HG03045 (cell line): ENCODE measurements at regions not wholly inside any gene's neighbourhood (a gene's known extent, or its start where the extent isn't known, plus 50 kb on each side); places are given as distances from the start of the nearest gene placed in this dataset.

ENCODE experiments used
- ATAC-seq: cut with Tn5 transposase; IDR thresholded peaks from one replicate; pipeline ENCODE4 v1.9.1; 2021; ENCODE audit warnings: mild to moderate bottlenecking, moderate library complexity; ENCODE audit not compliant: unreplicated experiment

DNA sequence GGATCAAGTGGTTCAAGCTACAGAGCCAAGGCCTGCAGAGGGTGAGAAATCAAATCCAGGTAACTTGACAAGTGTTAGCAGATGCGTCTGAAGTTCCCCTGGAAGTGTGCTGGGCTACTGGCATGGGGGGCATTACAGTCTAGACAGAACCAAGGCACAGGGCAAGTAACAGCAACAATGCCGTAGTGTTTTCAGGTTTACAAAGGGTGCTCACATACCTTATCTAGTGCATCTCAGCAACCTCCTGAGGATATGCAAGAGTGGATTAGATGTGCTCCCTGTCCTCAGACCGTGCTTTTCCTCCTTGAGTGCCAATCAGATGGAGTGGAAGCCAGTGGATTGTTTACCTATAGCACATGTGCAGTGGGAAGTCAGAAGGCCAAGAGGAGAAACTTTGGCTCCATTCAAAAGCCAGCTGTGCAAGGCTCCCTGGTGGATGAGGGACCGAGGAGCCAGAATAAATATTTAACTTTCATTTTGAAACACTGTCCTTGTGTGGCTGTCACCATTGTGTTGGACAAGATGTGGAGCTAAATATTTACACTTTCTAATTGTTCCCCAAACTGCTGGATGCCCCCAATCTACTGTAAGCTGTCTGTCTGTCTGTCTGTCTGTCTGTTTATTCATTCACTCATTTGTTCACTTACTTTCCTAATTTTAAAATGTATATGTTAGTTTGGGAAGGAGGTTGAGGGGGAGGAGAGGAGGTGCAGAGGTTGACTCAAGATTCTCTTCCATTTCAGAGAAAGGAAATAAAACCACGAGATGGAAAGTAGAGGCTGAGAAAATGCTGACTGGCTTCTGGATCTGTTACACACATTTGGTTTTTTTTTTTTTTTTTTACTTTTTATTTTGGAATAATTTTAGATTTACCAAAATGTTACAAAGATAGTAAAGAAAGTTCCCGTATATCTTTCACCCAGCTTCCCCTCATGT is 184.0 kb upstream of the PARP11 start:
- ATAC-seq, result no peak

DNA sequence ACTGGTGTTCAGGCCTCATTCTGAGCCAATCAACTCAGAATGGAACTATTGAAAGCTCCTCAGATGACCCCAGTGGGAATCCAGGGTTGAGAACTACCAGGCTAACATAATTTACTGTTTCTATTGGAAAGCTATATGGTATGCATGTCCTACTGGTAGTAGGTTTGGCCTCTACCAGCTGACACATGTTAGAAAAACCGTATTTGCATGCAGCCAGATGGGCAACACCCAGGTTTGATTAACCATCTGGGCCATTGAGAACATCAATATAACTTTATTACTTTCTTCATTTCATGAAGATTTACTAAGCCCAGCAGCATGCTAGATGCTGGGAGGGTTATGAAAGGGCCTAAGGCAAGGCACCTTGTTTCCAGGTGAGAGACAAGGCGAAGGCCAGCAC is 181.4 kb upstream of the PARP11 start:
- no peak for ATAC-seq

DNA sequence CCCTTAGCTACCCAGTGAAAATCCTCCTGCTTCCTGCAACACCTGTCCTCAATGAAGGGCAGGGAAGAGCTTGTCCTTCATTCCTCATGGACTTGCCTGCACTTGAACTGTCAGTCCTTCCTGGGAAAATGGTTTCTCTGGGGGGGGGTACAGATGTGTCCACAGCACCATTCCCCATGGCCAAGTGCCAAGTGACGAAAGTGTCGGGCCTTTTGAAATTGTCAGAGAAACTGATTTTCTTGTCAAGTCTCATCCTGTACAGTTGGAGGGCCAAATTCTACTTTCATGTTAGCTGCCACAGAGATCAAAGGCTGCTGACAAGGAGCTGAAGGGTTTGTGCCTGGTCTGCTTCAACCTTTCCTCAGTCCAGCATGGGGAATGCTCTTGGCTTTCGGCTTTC is 179.5 kb upstream of the PARP11 start:
- no peak for ATAC-seq

DNA sequence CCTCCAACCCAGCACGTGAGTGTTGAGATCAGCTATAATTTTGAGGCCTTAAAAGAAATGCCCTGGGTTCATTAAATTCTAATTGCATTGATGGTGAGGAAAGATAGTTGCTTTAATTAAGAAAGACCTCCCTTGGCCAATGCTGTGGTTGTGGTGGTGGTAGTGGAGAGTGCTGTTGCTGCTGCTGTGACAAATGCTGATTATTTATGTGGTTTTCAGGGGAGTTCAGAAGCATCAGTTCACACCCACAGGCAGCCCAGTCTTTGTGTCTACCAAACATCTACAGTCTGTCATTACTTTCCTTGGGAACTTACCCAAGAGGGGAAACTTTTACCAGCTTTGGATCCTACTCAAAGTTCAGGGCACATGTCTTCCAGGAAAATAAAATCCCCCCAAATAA is 178.4 kb upstream of the PARP11 start:
- no peak for ATAC-seq

DNA sequence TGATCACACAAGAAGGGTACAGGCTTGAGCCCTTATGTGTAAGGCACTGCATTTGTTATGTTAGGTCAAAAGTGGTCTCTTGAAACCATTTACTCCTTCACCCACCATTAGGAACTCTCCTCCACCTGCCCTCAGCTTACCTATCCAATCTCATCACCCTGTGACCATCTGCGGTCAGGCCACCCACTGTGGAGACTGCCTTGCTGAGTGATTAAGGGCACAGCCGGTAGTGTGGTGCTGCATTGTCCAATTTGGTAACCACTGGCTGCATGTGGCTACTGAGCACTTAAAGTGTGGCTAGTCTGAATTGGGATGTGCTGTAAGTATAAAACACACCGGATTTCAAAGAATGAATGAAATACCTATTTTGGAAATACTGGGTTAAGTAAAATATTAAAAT is 177.1 kb upstream of the PARP11 start:
- ATAC-seq, result no peak

DNA sequence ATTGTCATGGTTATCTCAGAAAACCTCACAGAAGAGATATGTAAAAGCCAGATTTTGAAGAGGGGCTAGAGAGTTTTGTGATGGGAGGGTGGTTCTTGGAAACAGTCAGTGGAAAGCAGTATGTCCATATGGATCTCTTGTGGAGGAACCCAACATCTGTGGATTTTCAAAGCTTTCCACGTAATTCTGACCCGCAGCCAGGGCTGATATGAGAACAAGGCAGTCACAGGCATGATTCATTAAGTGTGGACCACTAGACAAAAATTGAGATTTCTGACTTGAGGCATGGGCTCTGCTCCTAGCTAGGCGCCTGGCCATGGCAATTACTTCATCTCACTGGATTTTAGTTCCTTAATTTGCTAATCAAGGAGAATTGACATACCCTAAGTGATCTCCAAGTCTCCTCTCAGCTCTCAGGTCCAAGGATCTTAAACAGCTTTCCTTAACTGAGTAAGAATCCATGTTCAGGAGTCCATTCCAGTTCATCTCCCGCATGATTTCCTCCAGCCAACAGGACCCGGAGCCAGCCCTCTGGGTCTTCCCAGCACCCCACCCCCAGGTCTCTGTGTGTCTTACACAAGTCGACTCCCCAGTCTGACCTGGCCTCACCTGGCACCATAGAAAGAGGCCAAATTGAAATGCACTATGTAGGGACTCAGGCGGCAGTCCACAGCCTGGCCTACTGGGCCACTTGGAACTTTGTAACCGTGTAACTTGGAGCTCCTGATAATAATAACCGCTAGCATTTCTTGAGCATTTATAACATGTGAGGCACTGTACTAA is 176.3 kb upstream of the PARP11 start:
- no peak for ATAC-seq

DNA sequence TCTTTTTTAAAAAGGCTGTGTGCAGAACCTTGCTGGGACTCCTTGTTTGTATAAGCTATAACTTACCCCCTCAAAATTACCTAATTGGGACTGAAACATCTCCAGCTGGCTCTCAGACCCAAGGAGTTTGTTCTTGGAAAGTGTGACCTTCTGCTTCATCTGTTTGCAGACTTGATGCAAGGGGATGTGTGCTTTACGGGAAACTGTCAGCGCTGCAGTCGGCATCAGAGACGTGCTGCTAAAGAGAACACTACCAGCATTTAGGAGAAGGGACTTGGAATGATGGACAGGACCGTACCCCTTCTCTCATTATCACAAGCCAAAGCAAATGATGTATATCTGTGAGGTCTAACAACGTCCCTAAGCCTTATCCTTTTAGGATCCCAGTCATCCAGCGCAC is 174.2 kb upstream of the PARP11 start:
- ATAC-seq, result no peak

DNA sequence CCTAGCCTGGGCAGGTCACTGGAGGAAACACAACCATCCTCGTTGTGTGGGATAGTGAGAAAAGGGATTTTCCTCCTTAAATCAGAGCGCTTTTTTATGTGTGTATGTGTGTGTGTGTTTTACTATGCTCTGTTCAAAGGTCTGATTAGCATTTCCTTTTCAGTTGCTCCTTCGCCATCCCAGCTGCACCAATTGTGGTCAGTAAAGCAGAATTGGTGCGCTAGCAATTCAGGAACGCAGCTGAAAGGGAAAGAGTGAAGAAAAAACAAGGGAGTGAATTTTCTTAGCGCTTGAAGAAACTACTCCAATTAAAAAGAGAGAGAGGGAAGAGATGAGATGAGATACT is 173.3 kb upstream of the PARP11 start:
- no peak for ATAC-seq

DNA sequence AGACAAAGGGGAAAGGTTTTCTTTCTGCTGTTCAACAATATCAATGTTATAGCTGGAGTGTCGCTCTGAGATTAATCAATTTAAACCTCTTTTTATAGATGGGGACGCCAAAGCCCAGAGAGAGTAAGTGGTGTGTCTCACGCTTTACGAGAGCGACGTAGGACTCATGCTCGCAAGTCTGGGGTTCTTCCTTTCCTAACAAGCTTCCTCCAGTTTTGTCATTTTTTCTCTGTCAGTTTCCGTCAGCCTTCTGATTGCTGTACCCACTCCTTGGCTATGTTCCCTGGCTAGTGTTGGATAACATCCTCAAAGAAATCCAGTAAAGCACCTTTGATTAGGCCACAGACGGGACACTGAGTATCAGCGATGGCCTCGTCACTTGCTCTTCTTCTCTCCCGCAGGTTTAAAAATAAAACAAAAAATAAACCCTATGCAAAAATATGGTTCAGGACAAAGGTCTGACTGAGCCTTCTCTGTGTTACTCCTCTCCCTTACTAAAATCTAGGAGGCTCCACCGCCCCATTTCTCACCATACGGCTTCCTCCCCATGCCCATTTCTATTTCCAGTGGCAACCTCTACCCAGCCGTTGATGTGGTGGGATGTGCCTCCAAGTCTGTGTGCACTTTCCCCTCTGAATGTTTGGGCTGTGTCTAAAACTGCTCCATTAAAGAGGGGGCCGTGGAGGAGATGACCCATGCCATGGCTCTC is 172.7 kb upstream of the PARP11 start:
- ATAC-seq, result no peak

DNA sequence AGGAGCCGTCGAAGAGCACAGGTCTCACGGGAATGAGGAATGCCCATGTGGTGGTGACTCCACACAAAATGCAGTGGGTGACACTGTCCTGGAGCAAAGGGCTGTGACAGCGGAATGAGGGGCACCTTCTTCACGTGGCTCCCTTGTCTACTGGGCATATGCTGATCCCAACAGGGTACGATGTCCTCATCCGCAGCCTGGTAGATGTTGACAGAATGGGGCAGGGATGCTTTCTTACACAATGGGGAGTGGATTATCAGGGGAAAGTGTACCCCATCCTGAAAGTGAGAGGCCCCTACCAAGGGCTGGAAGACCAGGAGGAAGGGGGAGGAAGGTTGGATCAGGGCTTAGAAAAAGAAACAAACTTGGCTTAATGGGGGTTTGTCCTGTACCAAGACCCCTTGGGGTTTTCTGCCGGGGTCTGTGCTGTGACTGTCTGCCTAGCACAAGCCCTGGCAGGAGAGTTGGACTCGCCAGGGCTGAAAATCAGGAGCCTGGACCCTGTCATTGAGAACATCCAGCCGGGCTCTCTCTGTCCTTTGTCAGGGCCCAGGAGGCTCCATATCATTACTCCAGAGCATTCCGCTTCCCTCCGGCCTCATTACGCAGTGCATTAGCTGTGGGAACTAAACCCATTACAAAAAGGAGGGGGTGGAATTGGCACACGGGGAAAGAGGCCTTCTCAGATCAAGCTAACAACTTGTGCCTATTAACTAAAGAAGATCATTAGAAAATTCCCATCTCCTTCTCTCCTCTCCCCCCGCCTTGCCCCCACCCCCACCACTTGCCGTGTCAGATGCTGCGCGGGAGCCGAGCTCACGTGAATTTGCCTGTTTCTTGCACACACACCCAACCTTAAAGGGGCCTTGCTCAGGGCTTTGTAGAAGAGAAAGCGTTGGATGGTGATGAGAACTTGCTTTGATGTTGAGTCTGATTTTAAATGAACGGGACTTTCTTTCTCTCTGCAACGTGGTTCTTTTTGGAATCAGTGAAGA is 171.8 kb upstream of the PARP11 start:
- no peak for ATAC-seq

DNA sequence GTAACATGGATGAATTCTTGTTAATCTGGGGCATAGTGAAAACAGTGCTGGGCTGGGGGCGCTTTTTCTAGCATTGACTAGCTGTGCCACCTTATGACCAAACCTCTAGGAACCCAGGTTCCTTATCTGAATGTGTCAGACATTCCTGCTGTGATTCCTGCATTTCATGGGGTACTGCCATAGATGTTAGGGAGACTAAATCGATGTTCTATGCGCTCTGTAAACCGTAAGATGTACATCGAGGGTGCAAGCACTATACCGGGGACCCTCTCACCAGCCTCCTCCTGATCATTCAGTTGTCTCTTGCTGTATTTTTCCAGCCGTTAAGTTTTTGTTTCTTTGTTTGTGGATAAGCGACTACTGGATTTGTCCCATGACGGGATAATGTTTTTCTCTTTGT is 170.9 kb upstream of the PARP11 start:
- ATAC-seq, result no peak

DNA sequence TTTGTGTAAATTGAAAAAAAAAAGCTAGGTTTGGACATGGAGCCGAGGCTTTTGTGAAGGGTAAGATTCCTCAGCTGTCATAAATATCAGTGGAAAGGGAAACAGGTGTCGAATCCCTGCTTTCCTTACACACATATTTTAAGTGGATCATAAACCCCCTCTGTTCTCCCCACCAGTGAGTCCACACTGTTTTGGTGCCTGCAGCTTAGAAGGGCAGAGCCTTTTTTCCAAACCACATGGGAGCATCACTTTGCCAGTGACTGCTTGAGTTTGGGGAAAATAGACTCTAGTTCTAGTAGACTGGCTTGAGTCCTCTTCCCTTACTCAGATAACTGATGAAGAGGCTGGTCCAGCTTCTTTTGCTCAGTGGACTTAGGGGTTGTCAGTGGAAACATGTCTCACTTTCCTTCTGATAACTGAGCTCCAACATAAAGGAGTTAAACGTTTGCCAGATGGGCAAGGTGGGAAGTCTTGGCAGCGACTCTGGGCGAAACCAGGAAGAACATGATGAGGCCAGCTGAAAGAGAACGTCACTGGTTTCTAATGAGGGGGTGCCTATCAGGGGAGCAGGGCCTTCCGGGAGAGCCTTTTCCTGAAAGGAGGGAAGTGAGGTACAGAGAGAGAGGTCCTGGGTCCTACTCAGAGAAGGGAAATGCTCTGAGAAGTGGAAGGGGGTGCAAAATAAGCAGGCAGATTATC is 168.1 kb upstream of the PARP11 start:
- no peak for ATAC-seq

DNA sequence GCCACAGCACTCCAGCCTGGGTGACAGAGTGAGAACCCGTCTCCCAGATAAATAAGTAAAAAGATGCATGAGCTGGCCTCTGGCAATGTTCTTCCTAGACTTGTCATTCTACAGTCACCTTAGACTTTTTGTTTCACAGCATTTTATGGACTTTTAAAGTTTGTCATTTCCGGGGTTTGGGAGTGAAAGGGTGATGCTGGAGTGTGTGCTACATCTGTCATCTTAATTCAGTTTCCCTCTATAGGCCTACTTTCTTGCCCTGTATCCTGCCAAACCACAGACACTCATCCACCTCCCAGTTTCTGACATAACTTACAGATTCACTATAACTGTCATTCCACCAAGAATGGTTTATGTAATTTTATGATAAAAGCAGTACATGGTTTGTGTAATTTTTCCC is 166.7 kb upstream of the PARP11 start:
- no peak for ATAC-seq

DNA sequence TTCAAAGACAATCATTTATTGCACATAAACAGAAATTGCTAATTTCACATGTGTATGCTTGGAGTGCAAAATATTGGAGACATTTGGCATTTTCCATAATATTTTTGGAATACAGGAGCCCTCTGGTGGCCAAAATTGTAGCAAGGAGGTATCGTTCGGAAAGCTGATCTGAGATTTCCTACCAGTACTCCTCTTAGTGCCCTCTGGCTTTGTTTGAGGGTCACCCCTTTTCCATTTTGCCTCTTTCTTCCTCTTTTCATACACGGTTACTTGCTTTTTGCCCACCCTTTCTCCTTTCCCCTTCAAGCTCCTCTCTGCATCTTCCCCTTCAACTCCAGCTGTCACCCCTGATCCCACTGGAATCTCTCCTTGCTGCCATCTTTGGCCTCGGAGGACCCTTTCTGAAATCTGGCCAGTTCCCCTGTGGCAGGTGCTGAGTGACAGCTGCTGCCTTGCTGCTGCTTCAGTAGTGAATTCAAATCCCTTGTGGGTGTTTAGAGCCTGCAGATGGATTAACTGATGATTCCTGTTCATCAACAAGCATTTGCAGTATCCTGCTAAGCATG is 164.6 kb upstream of the PARP11 start:
- ATAC-seq, result no peak

DNA sequence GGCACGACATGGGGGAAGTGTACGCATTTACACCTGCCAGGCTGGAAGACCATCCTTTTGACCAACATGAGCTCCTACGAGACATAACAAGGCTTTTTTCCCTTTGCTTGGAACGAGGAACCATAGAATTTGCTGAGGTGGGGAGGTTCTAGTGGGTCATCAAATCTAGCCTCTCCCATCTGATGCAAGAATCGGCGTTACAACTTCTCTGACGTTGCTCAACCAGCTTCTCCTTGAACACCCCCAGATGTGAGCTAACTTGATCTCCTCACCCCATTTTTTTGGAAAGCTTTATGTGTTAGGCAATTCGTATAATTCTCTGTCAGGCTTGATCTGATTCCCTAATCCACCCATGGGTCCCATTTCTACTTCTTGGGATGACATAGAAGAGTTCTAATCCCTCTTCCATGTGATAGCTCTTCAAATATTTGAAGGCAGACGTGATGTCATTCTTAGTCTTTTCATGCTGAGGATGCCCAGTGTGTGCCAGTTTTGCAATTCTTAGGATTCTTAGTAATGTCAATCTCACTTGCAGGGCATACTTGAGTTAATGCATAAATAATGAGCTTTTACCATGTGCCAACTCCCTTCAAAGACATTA is 163.6 kb upstream of the PARP11 start:
- ATAC-seq, result no peak

DNA sequence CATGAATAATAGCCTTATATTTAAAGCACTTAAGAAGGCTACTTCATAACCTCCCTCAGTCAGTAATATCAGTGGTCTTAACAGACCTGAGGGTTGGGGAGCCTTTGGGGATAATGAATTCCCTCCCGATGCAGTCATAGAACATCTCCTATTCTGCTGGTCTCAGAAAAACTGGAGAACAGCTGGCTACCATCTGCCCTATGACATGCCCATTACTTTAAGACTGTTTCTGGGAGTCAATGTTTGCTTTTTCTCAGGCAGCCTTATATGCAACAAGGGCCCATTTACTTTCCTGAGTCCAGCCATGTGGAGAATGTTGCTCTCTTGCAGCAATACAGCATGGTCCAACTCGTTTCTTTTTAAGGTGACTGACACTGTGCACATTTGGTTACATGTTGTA is 161.7 kb upstream of the PARP11 start:
- no peak for ATAC-seq

DNA sequence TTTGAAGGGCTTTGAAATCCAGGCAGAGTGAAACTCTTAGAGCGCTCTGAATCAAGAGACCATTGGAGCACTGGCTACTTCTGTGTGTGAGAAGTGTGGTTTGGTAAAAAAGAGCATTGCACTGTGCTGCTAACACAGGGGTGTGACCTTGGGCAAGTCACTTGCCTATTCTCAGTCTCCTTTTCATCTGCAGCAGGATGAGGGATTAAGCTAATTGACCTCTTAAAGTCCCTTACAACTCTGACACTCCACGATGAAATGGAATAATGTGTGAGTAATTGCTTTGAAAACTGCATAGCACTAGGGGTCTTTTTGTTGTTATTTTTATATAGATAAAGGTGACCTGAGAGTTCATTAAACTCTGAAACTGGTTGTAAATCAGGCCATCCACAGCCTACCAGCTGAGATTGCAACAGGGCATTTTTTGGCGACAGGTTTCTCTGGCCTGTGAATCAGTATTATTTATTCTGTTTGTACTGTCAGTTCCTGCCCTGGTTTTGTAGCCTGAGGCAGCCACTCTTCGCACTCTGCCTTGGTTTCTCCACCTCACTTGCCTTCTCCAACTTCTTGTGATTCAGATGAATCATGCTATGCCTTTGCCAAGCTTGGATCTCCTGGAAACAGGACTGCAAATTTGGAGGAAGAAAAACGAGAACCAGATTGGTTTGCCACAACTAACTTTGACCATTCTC is 159.9 kb upstream of the PARP11 start:
- ATAC-seq, result no peak

DNA sequence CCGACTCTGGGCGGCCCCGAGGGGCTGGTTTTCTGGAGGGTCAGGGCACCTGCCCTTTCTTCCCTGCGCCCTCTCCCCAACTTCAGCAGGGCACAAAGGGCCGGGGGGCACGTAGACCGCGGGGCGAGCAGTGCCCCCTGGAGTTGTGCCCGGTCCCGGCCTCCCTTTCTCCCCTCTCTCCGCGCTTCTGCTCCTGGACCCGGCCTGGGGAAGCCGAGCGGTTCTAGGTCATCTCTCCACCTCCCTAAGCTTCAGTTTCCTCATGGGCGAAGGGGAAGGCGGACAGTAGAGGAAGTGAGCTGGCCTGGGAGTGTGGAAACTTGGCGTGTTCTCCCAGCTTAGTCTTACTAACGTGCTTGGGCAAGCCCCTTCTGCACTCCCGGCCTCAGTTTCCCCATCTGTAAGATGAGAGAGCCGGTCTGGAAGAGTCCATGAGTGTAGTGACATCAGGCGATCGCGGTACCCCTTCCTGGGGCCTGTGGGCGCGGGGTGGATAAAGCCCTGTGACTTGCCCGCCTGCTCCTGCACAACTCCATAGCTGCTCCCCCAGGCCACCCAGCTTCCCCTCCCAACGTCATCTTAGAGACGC is 158.6 kb upstream of the PARP11 start:
- no peak for ATAC-seq
